Endothelial cell of umbilical vein (primary cell): ENCODE measurements at regions not wholly inside any gene's neighbourhood (a gene's known extent, or its start where the extent isn't known, plus 50 kb on each side); places are given as distances from the start of the nearest gene placed in this dataset.

Experiments
- BruUV-seq: library from RNA; stranded (reverse); fragments of 400-500 nt; replicated peaks from 2 replicates; lab custom pipeline; 2021; lab: Mats Ljungman, UMichigan
- CTCF ChIA-PET: fragments of 300-600, 350-600 bp; sonication (Branson Sonifier 250); formaldehyde crosslinking; loops from one replicate; lab custom pipeline; 2021; ENCODE audit warnings: antibody characterized with exemption, inconsistent platforms; lab: Charles Lee
- POLR2A ChIA-PET: fragments of 300-600, 350-600 bp; sonication (Branson Sonifier 250); formaldehyde crosslinking; loops from one replicate; lab custom pipeline; 2021; ENCODE audit warnings: antibody characterized with exemption, inconsistent platforms; lab: Charles Lee
- DNase-seq: peaks from one replicate; pipeline ENCODE4 v3.0.0-alpha.2; 2011; ENCODE audit warnings: low read depth, low spot score
- FAIRE-seq: peaks from 2 replicates; lab custom pipeline; 2011; peaks lifted over from hg19 to GRCh38; lab: Jason Lieb, UNC
- H2AFZ ChIP-seq: 2 replicates; pipeline ENCODE4 v1.6.0; 2012; ENCODE audit warnings: low read depth, low read length, control low read depth, inconsistent platforms
- H3K27ac ChIP-seq: 2 replicates; pipeline ENCODE4 v1.5.1; 2011; ENCODE audit warnings: low read depth, mild to moderate bottlenecking, control low read depth, low read length, moderate library complexity; ENCODE audit not compliant: insufficient read depth
- H3K27me3 ChIP-seq, 2 experiments: 2 replicates each; pipeline versions ENCODE4 v1.6.0 to v1.6.1; 2011; ENCODE audit warnings: low read length in 2 of 2, mixed read lengths in 1 of 2; ENCODE audit not compliant: control insufficient read depth in 2 of 2, insufficient read depth in 2 of 2
- H3K36me3 ChIP-seq, 2 experiments: 2 replicates in 1 of 2; 3 replicates in 1 of 2; pipeline ENCODE4 v1.5.1; 2011; ENCODE audit warnings: low read length in 2 of 2, mild to moderate bottlenecking in 1 of 2, moderate library complexity in 1 of 2; ENCODE audit not compliant: control insufficient read depth in 2 of 2, insufficient read depth in 2 of 2; ENCODE audit errors: extremely low read depth in 1 of 2
- H3K4me1 ChIP-seq: 3 replicates; pipeline ENCODE4 v1.5.1; 2011; ENCODE audit warnings: mild to moderate bottlenecking, low read length; ENCODE audit not compliant: control insufficient read depth, insufficient read depth; ENCODE audit errors: extremely low read depth
- H3K4me2 ChIP-seq: 2 replicates; pipeline ENCODE4 v1.6.1; 2011; ENCODE audit warnings: low read length, control low read depth, mixed read lengths; ENCODE audit not compliant: insufficient read depth
- H3K4me3 ChIP-seq, 3 experiments: fragments of 200-600 bp in 1 of 3; sonication (generic), shearing (Covaris generic) in 1 of 3; replicated peaks in 1 of 3; 2 replicates each; pipeline ENCODE4 v1.5.1; 2011 to 2016; ENCODE audit warnings: control low read depth in 3 of 3, low read length in 3 of 3, mild to moderate bottlenecking in 2 of 3, inconsistent platforms in 1 of 3, low read depth in 1 of 3, moderate library complexity in 1 of 3; ENCODE audit not compliant: insufficient read depth in 1 of 3
- H3K79me2 ChIP-seq: 2 replicates; pipeline ENCODE4 v1.6.0; 2012; ENCODE audit warnings: low read length, inconsistent platforms; ENCODE audit not compliant: control insufficient read depth, insufficient read depth
- H3K9ac ChIP-seq: replicated peaks from 2 replicates; pipeline ENCODE3; 2011; ENCODE audit warnings: low read length, control low read depth; ENCODE audit not compliant: insufficient read depth; ENCODE audit errors: extremely low read depth
- H3K9me1 ChIP-seq: replicated peaks from 3 replicates; pipeline ENCODE4 v1.6.0; 2011; ENCODE audit warnings: mild to moderate bottlenecking, low read length; ENCODE audit not compliant: control insufficient read depth, insufficient read depth; ENCODE audit errors: extremely low read depth
- H3K9me3 ChIP-seq: replicated peaks from 2 replicates; pipeline ENCODE4 v1.5.1; 2012; ENCODE audit warnings: low read length, inconsistent platforms; ENCODE audit not compliant: control insufficient read depth, insufficient read depth
- H4K20me1 ChIP-seq: replicated peaks from 2 replicates; pipeline ENCODE3; 2011; ENCODE audit warnings: mild to moderate bottlenecking, low read length; ENCODE audit not compliant: control insufficient read depth, insufficient read depth; ENCODE audit errors: extremely low read depth
- EZH2 ChIP-seq: IDR thresholded peaks from 2 replicates; pipeline ENCODE4 v1.6.1; 2012; ENCODE audit warnings: borderline replicate concordance, low read depth, mild to moderate bottlenecking, moderate library complexity, low read length, inconsistent platforms; ENCODE audit not compliant: severe bottlenecking
- FOS ChIP-seq: IDR thresholded peaks from 2 replicates; pipeline ENCODE4 v1.6.1; 2011; ENCODE audit warnings: mild to moderate bottlenecking, low read length, moderate library complexity, borderline replicate concordance; ENCODE audit not compliant: insufficient read depth
- GATA2 ChIP-seq: IDR thresholded peaks from 2 replicates; pipeline ENCODE4 v1.7.0; 2011; ENCODE audit warnings: low read depth, mild to moderate bottlenecking, moderate library complexity, mixed read lengths, low read length; ENCODE audit not compliant: insufficient read length, insufficient read depth
- JUN ChIP-seq: IDR thresholded peaks from 2 replicates; pipeline ENCODE4 v1.6.1; 2011; ENCODE audit warnings: borderline replicate concordance, low read depth; ENCODE audit not compliant: insufficient read length, insufficient read depth
- MYC ChIP-seq: IDR thresholded peaks from one replicate; pipeline ENCODE4 v1.6.1; 2011; ENCODE audit warnings: mild to moderate bottlenecking, low read depth, low read length
- POLR2A ChIP-seq: IDR thresholded peaks from 2 replicates; pipeline ENCODE4 v1.6.1; 2012; ENCODE audit warnings: low read depth, mild to moderate bottlenecking, control low read depth, low read length
- POLR2AphosphoS5 ChIP-seq: IDR thresholded peaks from 2 replicates; pipeline ENCODE4 v1.6.1; 2012; ENCODE audit warnings: low read depth, mild to moderate bottlenecking, control low read depth, low read length, moderate library complexity; ENCODE audit not compliant: insufficient read depth
- dilution Hi-C: fragments of 300-500 bp; cut with MboI; formaldehyde crosslinking; loops from one replicate; pipeline ENCODE4 v1.15.0; 2019; ENCODE audit warnings: low sequenced_read_pairs; ENCODE audit not compliant: extremely low pct_ligation_motif_present
- intact Hi-C: fragments of 100-400 bp; cut with micrococcal nuclease; formaldehyde crosslinking; loops from one replicate; pipeline ENCODE4 v1.10.0; 2022
- TF ChIP-seq, protein P1 (sequence below): IDR thresholded peaks from 2 replicates; pipeline ENCODE4 v1.6.1; 2011; ENCODE audit not compliant: insufficient read depth, insufficient read length
- TF ChIP-seq, protein P2 (sequence below), 2 donors: IDR thresholded peaks; 1 replicate in 1 of 2; 2 replicates in 1 of 2; pipeline ENCODE4 v1.5.1; 2011; ENCODE audit warnings: low read length in 2 of 2, mild to moderate bottlenecking in 2 of 2, moderate library complexity in 2 of 2, control low read depth in 1 of 2, inconsistent platforms in 1 of 2, low read depth in 1 of 2; ENCODE audit not compliant: insufficient read depth in 1 of 2; ENCODE audit errors: extremely low read depth in 1 of 2

GRCh38 chr2:236400594-236401360, 136.6 kb upstream of the ASB18 start:
- dilution Hi-C loops = no loop called here
- H3K4me1 ChIP-seq = no peaks in the 10 kb centered on the region
- no peaks in the 10 kb centered on the region for H3K79me2 ChIP-seq
- BruUV-seq = no TSS peak
- no peak overlapping the region for H3K4me2 ChIP-seq
- ChIA-PET CTCF (no interaction called here), POLR2A (no interaction called here)
- TF ChIP-seq MYC (no peak), EZH2 (no peak), POLR2A (no peak), POLR2AphosphoS5 (no peak), GATA2 (no peak), JUN (no peak), FOS (no peak)
- TF ChIP-seq, protein P1, sequence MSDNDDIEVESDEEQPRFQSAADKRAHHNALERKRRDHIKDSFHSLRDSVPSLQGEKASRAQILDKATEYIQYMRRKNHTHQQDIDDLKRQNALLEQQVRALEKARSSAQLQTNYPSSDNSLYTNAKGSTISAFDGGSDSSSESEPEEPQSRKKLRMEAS = no peak
- TF ChIP-seq, protein P2, sequence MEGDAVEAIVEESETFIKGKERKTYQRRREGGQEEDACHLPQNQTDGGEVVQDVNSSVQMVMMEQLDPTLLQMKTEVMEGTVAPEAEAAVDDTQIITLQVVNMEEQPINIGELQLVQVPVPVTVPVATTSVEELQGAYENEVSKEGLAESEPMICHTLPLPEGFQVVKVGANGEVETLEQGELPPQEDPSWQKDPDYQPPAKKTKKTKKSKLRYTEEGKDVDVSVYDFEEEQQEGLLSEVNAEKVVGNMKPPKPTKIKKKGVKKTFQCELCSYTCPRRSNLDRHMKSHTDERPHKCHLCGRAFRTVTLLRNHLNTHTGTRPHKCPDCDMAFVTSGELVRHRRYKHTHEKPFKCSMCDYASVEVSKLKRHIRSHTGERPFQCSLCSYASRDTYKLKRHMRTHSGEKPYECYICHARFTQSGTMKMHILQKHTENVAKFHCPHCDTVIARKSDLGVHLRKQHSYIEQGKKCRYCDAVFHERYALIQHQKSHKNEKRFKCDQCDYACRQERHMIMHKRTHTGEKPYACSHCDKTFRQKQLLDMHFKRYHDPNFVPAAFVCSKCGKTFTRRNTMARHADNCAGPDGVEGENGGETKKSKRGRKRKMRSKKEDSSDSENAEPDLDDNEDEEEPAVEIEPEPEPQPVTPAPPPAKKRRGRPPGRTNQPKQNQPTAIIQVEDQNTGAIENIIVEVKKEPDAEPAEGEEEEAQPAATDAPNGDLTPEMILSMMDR (IDR thresholded peaks at IDR 0.05; ENCODE audit: extremely low read depth in 1 of 2, insufficient read depth in 1 of 2, low read depth in 1 of 2, low read length in 2 of 2) = no peak
- H3K9ac ChIP-seq = no peak overlapping the region
- DNase-seq (no peak), FAIRE-seq (no peak)
- no peaks in the 10 kb centered on the region for H3K9me1 ChIP-seq
- H3K9me3 ChIP-seq = no peaks in the 10 kb centered on the region
- H3K4me3 ChIP-seq = no peak overlapping the region
- no peaks in the 10 kb centered on the region for H3K27me3 ChIP-seq
- H3K36me3 ChIP-seq = no peaks in the 10 kb centered on the region
- H4K20me1 ChIP-seq = no peaks in the 10 kb centered on the region
- H2AFZ ChIP-seq = no peak overlapping the region
- intact Hi-C loops = no loop called here
- no peak overlapping the region for H3K27ac ChIP-seq
